Right hindlimb (tissue), 1 donor: ENCODE measurements at regions not wholly inside any gene's neighbourhood (a gene's known extent, or its start where the extent isn't known, plus 50 kb on each side); places are given as distances from the start of the nearest gene placed in this dataset.
"Not testable (repeated sequence)": the region's sequence is repeated elsewhere in the genome, so short reads cannot be mapped to it uniquely, and the experiment has no call there.

Experiments
- DNase-seq: peaks from one replicate; pipeline ENCODE4 v3.0.0-alpha.2; 2018

GRCh38 chr7:136303162-136303561, 326.0 kb upstream of the MTPN start:
- DNase-seq = no peak

- no peak for DNase-seq
Measured at GRCh38 chr7:136302049-136302448, 324.9 kb upstream of the MTPN start.

GRCh38 chr7:136294977-136295376, 317.8 kb upstream of the MTPN start:
- DNase-seq = no peak

DNA sequence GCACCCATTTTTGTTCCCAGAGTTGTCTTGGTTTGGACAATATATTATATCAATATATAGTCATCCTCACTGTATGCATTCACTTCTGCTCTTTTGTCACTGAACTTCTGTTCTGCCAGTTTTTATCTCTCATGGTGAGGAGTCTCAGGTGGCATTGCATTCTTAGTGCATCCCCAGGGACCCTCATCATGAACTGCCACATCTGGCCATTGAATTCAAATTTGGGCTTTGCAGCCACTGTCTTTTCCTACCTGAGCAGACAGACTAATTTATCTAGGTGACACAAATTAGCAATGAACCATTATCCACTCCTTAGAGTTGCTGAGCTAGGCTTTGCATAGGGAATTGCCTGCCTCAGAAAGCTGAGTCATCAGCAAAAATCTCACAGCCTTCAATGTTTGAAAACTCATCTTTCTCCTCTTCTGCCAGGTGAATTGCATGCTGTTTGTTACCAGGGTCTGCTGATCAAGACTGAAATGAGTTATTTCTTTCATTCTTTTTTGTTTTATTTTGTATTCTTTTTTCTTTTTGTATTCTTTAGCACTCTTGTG, 316.8 kb upstream of the MTPN start:
- no peak for DNase-seq

- DNase-seq = no peak
Measured at GRCh38 chr7:136293272-136293671, 316.1 kb upstream of the MTPN start.

DNA sequence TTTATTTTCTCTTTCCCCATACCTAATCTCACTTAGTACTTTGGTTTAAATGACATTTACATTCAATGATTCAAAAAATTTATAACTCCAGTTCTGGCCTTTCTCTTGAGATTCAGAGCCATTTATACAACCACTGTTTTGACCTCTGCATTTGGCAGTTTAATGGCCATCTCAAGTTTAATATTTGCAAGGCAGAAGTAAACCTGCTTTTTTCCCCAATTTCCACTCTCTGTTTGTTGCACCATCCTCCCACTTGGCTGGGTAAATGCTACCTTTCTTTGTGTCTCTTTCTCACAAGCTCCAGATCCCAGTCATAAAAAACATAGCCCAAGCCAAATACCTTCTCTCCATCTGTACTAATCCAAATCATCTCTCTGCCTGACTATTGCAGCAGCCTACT, 315.2 kb upstream of the MTPN start:
- no peak for DNase-seq

- no peak for DNase-seq
Measured at GRCh38 chr7:136290351-136290750, 313.2 kb upstream of the MTPN start.

DNA sequence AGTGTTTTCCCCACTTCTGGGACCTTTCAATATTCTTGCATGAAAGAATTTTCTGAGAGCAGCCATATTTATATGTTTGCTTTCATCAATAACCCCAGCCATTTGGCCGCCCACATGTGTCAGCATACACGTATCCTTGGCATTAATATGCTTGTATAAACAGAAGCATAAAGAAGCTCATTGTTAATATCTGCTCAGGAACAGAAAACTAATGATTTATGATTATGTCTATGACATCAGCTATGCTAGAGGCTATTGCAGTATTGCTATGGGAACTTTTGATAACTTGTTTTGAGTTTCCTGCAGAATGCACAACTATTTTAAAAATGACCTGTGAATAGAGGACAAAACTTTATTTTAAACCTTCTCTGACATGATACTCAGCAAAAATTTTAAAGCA, 300.9 kb upstream of the MTPN start:
- no peak for DNase-seq

DNA sequence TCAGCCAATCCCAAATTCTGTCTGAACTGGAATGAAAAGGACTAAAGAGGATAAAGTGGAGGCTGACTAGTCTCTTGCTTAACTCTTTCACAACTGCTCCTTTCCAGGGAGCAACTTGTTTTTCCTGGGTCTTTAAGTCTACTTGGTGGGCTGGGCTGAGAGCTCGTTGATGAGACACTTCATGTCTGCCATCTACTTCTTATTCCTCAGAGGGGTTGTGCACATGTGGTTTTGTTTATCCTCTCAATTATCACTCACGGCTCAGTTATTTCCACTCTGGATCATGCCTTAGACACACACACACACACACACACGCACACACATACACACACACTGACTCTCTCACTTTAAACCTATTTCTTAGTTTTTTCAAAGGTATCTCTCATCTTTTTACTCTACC, 298.6 kb upstream of the MTPN start:
- DNase-seq = no peak

GRCh38 chr7:136274636-136275345, 297.6 kb upstream of the MTPN start:
- no peak for DNase-seq

- DNase-seq = no peak
Measured at GRCh38 chr7:136272934-136273333, 295.8 kb upstream of the MTPN start.

DNA sequence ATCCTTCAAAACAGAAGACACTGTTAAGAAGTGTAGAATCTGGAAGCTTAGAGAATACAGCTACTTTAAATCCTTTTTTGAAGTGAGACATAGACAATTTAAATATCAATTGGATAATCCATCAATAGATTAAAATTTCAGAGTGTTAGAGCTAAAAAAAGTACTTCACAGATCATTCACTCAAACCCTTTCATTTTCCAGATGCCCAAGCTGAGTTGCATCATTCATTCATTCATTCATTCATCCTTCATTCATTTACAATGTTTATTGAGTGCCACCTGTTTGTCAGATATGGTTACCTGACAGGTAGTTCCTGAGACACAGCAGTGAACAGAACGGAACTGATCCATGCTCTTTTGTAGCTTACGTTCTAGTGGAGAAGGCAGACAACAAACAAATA, 290.7 kb upstream of the MTPN start:
- DNase-seq = no peak

DNA sequence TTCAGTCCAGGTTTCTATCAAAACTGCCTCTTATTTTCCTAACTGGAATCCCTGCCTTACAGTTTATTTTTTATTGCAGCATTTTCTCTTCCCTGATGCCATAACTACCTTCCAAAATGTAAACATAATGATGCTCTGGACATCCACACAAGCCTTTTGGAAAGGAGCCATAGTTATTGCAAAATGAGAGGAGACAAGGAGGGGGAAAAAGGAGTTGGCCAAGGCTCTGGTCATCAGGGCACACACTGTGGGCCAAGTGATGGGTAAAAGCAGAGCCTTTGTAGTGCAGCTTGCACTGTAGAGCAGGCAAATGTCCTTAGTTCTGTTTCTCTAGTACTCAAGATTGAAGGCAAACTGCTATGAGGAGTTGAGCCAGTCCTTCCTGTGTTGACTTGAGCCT, 289.3 kb upstream of the MTPN start:
- no peak for DNase-seq

DNA sequence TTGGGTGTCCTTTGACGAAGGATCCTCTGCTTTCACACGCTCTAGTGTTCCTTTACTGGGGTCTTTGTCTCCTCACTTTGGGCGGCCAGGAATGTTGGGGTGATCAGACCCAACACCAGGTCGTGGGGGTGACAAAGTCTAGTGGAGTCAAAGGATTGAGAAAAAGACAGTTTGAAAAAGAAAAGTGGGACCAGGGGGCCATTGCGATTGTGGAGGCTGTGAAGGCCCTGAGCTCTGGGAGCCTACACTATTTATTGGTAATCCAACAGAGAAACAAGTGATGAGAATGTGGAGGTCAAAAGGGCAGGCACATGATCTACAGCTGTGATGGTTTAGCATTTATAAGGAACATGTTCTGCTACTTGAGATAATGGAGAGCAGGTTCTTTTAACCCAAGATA, 287.1 kb upstream of the MTPN start:
- DNase-seq = not testable (repeated sequence)

DNA sequence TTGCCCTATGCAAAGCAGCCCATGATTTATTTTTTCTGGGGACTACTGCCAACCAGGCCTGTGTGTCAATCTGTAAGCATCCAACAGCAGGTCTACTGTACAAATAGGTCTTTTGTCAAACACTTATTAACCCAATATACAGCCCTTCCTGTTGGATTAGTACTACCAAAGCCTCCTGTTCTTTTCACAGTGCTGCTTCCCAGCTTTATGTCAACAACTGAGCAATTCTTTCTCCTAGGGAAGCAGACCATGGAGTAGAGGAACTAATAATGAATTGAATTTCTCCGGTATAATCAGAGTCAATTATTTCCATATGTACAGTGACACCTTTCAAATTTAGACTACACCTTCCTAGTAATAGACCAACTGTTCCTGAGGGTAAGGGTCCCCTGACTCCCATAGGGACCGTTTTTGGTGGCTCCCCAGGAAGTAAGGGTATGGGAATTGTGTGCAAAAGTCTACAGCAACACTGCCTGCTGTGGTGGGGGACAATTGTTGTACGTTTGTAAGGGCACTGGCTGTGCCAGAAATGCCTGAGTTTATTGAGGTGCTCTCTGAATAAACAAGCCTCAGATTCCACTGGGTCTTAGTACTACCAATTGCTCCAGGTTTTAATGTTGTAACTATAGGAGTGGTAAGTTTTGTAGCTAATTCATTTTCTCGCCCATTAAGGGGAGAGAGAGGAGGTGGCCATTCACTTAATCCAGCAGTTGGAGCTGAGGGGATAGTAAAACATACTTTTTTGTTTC, 286.1 kb upstream of the MTPN start:
- not testable (repeated sequence) for DNase-seq

DNA sequence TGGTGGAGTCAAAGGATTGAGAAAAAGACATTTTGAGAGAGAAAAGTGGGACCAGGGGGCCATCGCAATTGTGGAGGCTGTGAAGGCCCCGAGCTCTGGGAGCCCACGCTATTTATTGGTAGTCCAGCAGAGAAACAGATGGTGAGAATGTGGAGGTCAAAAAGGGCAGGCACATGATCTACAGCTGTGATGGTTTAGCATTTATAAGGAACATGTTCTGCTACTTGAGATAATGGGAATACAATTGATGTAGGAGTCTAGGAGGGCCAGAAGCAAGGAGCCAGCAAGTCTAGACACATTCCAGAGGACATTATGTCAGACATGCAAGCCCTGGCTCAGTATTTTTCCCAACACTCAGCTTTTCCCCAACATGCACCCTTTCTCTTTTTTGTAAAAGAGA, 283.4 kb upstream of the MTPN start:
- DNase-seq = not testable (repeated sequence)

DNA sequence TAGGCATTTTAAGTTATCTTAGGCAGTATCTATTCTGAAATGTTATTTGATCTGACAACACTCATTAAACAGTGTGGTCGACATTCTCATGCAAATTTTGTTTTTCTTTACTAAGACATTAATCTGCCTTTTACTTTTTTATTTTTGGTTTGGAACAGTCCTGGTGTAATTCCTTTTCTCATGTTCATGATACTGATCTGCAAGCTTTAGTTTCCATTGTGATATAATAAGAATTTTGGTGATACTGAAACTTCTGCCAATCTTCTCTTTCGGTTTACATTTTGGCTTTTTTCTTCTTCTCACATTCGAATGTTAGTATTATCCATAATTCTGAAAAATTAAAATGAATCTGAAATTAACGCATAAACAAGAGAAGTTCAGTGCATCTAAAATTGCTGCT, 281.9 kb upstream of the MTPN start:
- DNase-seq = no peak

DNA sequence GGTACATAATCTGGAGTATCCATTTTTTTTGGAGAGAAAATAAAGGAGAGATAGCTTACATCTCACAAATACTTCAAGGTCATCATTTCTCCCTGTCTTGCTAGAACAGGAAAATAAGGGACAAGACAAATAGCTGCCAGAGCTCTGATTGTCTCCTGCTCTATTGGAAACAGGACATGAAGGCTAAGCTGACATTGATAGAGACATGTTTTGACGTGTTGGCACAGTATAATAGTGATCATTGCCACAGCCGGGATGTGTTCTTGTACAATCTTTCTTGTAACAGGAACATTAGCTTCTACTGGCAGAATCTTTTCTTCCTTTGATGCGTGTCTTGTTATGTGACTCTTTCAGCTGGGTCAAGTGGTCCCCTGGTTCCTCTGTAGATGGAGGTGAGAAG, 279.3 kb upstream of the MTPN start:
- no peak for DNase-seq

DNA sequence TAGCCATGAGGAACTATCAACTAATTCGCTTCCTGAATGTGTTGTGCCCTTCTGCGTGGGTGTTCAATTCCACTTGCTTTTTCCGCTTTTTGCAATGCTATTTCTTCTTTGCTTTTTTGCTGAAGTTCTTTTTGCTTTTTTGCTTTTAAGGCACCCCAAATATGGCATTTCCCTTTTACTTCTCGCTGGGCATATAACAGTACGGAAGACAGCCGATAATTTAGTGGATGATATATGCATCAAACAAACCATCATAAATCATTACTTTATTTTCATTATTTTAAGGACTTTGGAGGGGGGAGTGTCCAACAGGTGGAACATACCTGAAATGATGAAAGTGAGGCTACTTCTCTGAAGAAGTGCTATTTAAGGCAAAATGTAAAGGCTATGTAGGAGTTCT, 277.0 kb upstream of the MTPN start:
- no peak for DNase-seq

DNA sequence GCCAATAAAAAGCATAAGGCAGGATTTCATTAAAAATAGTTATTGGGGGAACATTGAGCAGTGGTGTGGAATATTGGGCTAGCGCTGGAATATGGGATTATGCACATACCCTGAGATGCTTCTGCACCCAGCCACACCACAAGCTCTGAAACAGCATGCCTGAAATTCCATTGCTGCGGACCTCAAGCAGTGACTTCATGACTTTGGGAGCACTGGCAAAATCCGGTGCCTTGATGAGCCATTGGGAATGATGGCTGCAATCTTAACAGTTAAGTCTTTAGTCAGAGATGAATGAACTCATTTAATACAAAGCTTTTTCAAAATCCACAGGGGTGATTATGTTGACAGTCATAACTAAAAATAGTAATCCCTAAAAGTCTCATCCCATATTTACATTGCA, 274.7 kb upstream of the MTPN start:
- no peak for DNase-seq

DNA sequence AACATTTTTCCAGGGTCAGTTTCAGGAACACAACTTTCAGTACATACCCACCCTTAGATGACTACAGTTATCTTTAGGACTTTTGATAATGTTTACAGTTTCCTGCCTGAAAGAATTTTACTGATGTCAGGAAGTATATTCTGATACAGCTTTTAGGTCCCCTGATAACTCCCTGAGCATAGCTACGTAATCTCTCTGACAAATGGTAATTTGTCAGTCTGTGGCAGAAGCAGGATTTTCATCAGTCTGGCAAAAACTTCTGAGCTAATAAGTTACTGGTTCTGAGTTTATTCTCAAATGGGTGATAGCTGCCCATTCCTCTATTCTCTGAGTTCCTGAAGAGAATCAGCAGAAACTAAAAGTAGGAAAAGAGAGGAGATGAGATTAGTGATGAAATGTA, 270.1 kb upstream of the MTPN start:
- DNase-seq = no peak

GRCh38 chr7:136245327-136246004, 268.3 kb upstream of the MTPN start:
- no peak for DNase-seq

DNA sequence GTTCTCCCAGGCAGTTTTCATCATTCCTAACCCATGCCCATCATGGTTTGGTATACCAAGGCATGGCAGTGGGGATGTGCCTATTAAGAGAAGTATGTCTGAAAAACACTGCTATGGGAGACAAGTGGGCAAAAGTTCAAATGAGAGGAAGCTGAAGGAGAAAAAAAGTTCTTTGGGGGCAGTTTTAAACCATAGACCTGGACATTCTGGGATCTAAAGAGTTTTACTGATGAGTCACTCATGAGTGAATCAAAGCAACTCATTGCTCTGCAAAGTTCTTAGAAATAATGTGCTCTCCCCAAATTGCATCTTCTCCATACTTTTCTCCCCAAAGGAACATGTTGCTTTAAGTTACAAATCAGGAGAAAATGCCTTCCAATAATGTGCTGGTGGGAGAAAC, 256.9 kb upstream of the MTPN start:
- no peak for DNase-seq

DNA sequence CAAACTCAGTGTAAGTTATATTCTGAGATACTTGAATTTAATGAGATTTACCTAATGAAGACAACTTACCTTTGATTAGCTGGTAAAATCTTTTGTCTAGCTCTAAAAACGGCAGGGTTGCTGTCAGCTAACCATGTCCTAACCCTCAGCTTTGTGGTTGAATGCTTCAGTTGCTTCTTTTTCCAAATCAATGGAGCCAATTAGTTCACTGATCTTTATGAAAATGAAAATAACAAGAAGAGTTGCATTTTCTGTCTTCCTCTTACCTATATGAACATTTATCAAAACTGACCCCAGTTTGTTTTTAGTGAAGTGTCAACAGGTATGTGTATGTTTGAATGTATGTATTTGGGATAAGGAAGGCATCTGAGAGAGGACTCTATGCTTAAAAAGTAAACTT, 253.1 kb upstream of the MTPN start:
- no peak for DNase-seq
